Dedifferentiated amniotic fluid mesenchymal stem cell (primary cell): ENCODE measurements at regions not wholly inside any gene's neighbourhood (a gene's known extent, or its start where the extent isn't known, plus 50 kb on each side); places are given as distances from the start of the nearest gene placed in this dataset.
"Not testable (repeated sequence)": the region's sequence is repeated elsewhere in the genome, so short reads cannot be mapped to it uniquely, and the experiment has no call there.

Source experiments
- DNase-seq: peaks from one replicate; pipeline ENCODE4 v3.0.0-alpha.2; 2016; ENCODE audit errors: extremely low spot score

DNA sequence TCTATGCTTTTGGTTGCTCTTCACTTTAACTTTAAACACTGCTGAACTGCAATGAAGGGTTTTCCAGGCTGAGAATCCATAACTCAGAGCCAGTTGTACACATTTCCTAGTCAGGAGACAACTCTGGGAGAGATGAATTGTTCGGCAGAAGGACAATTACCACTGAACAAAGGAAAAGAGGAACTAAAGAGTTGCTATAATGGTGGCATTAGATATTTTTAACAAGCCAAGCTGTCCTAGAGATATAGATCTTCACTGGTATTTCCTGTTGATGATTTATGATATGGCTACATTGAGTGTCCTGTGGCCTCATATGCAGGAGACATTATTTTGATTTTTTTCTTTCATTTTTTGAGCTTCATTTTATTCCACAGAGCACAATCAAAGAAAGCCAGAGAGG lies 219.1 kb upstream of the PCSK5 start:
- no peak for DNase-seq

DNA sequence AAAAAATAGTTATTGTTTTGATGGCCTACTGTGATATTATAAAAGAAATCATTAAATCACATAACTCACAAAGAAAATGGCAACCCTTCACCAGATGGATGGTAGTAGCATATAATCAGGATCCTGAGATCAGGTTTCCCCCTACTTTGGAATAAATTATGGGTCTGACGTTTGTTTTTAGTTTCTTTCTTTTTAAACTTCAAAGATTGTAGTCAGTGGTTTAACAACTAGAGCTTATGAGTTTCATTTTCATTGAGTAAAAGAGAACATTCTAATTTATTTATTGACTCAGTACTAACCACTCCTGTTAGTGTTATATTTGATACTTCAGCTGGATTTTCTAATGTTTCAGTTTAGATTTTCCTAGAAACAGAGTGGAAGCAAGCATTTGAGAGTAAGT lies 218.0 kb upstream of the PCSK5 start:
- DNase-seq: no peak

DNA sequence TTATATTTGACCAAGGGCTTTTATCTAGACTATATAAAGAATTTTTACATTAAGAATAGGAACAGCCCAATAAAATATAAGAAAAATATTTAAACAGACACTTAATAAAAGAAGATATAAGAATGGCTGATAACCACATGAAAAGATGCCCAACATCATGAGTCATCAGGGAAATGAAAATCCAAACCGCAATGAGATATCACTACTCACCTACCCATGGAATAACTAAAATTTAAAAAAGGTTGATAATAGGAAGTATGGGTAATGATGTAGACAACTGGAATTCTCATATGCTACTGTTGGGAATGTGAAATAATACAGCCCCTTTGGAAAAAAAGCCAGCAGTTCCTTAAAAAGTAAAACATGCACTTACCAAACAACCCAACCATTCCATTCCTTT lies 206.9 kb upstream of the PCSK5 start:
- DNase-seq: no peak

DNA sequence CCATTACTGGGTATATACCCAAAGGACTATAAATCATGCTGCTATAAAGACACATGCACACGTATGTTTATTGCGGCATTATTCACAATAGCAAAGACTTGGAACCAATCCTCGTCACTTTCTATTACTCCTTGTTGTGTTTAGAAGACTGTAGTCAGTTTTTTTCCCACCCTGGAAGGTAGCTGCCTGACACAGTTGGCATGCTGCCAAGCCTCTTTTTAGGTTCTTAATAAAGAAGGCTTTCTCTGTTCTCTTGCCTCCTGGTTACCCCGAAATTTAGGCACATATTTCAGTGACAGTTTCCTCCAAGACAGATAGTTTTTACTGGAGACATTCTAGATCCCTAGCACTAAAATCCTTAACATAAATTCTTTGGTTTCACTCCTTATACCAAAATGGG lies 205.4 kb upstream of the PCSK5 start:
- DNase-seq: no peak

- DNase-seq: no peak
Measured at GRCh38 chr9:75687359-75687953, 203.0 kb upstream of the PCSK5 start.

- DNase-seq: not testable (repeated sequence)
Measured at GRCh38 chr9:75690551-75690950, 199.9 kb upstream of the PCSK5 start.

DNA sequence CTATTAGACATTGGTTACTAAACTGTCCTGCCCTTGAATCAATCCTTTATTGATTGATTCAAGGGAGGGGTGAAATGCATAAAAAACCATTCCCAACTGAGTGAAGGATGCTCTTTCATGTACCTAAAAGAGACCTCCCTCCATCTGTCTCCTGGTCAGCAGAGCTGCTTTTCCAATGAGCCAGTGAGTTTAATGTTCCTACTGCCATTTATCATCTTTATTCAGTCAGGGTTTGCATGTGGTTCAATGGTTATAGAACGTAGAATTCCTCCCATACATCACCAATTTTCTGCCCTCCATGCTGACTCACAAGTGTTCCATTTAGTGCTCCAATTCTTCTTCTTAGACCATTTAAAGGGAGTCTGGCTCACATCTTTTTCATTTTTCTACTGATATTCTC lies 199.1 kb upstream of the PCSK5 start:
- DNase-seq: no peak

GRCh38 chr9:75692309-75692708 lies 198.2 kb upstream of the PCSK5 start:
- DNase-seq: no peak

GRCh38 chr9:75695921-75696320 lies 194.6 kb upstream of the PCSK5 start:
- DNase-seq: no peak

GRCh38 chr9:75699017-75699416 lies 191.5 kb upstream of the PCSK5 start:
- DNase-seq: no peak

DNA sequence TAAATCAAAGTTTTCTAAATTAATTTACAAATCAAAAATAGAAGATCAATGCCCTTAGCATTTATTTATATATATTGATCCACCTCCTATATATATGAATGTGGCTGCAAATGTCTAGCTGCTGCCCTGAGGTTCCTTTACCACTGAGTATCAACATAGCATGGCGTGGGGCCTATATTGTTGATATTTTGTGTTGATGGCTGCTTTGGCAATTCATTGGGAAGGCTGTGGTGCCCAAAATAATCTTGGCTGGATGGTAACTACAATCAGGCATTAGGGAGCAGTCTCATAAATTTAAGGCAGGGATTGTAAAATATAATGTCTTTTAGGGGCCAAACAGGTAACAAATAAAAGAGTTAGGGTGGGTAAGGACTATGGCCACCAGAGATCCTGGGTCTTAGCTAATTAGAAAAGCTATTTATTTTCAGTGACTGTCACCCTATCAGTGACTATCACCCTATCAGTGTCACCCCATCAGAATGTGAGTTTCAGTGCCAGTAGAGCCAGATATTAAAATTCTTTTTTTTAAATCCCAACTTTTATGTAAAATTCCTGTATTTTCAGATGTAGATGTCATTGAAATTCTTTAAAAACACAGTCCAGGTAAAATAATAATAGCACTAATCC lies 190.7 kb upstream of the PCSK5 start:
- no peak for DNase-seq

DNA sequence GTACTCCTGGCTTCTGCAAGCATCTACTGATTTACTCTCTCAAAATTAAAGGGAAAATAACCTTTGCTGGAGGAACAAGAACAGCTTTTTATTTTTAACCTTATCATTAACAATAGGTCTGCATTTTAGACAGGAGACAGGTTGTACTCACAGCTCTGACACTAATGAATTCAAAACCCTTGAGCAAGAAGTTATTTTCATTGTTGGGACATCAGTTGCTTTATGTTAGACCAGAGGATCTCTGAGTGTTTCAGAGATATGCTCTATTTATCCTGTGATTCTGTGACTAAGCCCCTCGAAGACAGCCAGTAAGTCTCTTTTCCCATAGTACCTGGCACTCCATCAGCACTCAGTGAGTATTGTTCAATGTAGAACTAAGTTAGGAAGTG lies 190.2 kb upstream of the PCSK5 start:
- no peak for DNase-seq

- DNase-seq: no peak
Measured at GRCh38 chr9:75707191-75707590, 183.3 kb upstream of the PCSK5 start.

- DNase-seq: no peak
Measured at GRCh38 chr9:75709698-75710097, 180.8 kb upstream of the PCSK5 start.

DNA sequence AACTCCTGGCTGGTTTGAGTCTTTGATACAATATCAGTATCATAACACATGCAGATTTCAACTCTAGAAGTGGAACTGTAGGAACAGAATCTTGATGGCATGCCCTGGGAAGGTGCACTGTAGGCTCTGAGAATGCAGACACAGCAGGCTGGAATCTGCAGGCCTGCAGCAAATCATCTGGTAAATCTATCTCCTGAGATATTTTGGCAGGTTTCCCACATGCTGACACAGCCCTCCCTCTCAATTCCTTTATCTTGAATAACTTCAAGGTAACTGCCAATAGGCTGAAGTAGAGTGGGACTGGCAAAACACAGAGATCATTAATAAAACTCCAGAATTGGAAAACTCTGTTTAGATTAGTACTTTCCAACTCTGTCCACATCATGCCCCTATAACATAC lies 177.8 kb upstream of the PCSK5 start:
- no peak for DNase-seq

GRCh38 chr9:75713335-75713734 lies 177.1 kb upstream of the PCSK5 start:
- DNase-seq: no peak

DNA sequence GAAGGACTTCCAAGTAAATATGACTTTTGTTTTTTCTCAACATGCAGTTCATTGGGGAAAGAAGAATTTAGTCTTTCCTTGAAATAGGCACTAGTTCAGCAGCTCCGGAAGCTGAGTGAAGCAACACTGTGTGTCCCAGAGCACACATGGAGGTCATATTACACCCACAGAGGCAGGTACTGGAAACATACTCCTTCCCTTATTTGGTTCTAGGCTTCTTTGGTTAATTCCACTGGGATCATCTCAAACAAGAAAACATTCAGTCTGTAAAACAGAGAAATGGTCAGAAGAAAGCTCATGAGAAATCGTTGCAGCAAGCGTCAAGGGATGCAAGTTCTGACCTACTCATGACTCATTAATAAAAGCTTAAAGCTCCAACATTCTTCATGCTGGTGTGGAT lies 175.1 kb upstream of the PCSK5 start:
- no peak for DNase-seq

DNA sequence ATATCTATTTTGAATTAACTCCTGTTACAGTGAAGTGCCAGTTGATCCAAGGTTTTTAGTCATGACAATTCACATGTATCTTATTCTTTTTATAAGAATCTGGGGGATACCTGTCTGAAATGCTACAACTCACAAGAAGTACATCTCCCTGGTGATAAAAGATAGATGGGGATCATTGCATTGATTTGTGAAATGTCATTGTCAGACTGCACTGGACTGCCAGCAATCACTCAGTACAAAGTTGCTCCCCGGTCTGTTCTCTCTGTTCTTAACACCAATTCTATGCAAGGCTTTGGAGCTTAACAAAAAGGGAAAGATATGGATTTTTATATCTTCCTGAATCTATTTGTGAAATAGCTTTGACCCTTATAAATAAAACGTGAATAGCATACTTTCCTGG lies 171.8 kb upstream of the PCSK5 start:
- no peak for DNase-seq

DNA sequence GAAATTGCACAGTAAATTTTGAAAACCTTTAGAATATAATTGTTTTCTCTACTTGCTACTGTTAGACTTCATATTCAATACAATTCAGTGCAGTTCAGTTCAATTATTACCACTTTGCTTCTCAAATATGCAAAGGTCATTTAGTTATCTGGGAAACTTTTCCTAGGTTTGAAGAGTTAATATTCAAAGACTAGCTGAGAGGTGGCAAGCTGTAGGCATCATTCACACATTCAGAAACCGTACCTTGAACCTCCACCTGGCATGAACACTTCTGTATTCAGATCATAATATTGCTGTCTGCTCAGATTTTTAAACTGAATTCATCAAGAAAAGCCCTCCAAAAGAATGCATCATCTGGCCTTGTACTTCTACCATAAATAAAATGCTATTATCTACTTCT lies 162.1 kb upstream of the PCSK5 start:
- DNase-seq: no peak

DNA sequence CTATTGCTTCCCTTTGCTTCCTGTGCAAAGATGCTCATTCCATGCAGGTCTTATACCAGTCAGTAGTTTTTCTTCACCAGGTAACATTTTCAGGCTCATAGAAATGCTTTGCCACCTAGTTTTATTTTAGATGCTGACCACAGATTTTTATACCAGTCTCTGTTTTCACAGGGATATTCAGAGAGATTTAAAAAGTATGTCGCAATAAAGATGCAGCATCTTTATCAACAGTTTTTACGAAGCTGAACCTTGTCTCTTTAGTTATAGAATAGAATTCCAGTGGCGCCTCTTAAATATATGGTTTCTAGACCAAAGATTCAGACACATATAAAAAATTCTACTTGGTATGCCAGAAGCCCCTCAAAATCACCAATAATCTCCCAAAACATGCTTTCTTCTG lies 155.7 kb upstream of the PCSK5 start:
- DNase-seq: no peak

DNA sequence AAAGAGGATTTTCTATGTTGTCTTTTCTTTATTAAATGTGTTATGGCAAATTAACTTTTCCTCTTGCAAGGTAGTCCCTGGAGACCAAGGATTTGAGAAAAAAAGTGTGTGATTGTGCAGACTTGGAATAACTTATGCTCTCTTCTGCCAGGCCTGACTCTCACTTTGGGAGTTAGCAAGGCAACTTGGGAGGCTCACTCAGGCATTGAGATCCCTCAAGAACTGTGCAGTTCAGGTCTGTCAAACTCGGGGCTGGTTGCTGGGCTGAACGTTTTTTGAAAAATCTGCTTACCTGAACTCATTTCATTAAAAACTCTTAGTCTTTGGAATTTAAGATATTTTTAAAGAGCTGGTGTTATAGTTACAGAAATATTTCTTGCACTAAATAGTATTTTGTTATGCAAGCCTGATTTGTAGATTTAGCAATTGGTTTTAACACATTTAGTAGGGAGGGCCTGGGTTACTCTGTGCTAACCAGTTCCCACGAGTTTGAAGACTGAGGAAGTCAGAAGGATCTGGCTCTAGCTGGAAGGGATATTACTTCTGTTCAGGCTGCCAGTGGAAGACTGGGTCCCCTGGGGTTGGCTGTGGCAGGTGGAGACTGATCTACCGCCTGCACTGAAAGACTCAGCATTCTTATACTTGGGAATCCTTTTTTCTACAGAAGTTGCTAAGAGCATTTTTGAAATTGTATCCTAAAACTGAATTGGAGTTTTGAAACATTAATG lies 150.4 kb upstream of the PCSK5 start:
- DNase-seq: no peak

DNA sequence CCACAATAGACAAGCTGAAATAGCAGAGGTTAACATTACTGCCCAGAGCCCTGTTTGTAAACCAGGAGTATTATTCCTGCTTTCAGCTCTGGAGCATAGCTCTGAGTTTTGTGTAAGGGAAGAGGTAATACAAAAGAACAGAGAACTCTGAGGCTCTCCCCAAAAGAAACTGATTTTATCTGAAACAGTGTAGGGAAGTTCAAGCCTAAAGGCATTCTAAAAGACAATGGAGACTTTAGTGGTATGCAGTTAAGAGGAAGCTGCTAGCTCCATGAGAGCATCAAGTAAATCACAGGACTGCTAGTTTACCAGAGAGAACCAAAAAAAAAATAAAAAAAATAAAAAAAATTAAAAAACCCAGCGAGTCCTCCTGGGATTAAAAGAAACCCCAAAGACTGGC lies 146.6 kb upstream of the PCSK5 start:
- no peak for DNase-seq

- DNase-seq: no peak
Measured at GRCh38 chr9:75754080-75754479, 136.4 kb upstream of the PCSK5 start.

DNA sequence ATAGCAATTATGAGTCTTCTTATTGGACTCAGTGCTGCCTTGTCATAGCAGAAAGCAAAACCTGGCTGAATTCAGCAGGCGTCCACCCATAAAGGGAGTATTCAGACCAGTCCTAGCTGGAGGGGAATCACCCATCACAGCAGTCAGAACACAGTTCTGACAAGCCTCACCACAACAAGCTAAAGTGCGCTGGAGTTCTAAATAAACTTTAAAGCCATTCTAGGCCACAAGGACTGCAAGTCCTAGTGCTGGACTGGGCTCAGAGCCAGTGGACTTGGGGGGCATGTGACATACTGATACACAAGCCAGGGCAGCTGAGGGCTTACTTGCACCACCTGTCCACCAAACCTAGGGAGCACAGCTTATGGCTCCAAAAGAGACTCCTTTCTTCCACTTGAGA lies 115.3 kb upstream of the PCSK5 start:
- no peak for DNase-seq
